ENCODE measurements at regions not wholly inside any gene's neighbourhood (a gene's known extent, or its start where the extent isn't known, plus 50 kb on each side); places are given as distances from the start of the nearest gene placed in this dataset.
"Not testable (repeated sequence)": the region's sequence is repeated elsewhere in the genome, so short reads cannot be mapped to it uniquely, and the experiment has no call there.

- no peak for TF ChIP-seq CTCF (IDR thresholded peaks at IDR 0.05; ENCODE audit: low read depth, low read length)
- DNase-seq (ENCODE audit: low read depth in 2 of 2): peak in 1 of 2 donors; percentile 8
- H3K4me3 ChIP-seq (replicated peaks in 1 of 2; ENCODE audit: low read depth in 2 of 2, low read length in 2 of 2): no peak overlapping the region
Measured at GRCh38 chr5:17058438-17058837, 122.3 kb upstream of the MYO10 start.

- DNase-seq (ENCODE audit: low read depth in 2 of 2): no peak
- no peak overlapping the region for H3K4me3 ChIP-seq (replicated peaks in 1 of 2; ENCODE audit: low read depth in 2 of 2, low read length in 2 of 2)
- TF ChIP-seq CTCF (IDR thresholded peaks at IDR 0.05; ENCODE audit: low read depth, low read length): peak; percentile 11
Measured at GRCh38 chr5:17061973-17062470, 125.9 kb upstream of the MYO10 start.

GRCh38 chr5:17062741-17063140, 126.7 kb upstream of the MYO10 start:
- not testable (repeated sequence) for DNase-seq (ENCODE audit: low read depth in 2 of 2)

DNA sequence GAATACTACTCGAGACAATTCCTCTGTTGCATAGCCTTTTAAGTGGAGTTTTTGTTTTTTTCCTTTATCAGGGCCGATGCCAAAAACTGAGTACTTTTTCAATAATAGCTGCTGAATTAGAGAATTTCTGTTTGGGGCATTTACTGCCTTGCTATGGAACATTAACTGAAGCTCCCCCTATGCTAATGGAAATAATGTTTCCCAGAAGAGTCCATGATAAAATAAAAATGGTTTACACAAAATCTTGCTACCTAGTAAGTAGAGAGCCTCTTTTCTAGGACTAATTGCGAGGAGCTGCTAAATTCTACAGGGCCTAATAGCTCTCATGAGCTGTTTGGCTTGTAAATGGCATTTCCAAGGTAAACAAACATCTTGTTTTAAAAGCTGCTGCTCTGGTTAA, 128.2 kb upstream of the MYO10 start:
- no peak for TF ChIP-seq CTCF (IDR thresholded peaks at IDR 0.05; ENCODE audit: low read depth, low read length)
- DNase-seq (ENCODE audit: low read depth in 2 of 2): no peak
- H3K4me3 ChIP-seq (replicated peaks in 1 of 2; ENCODE audit: low read depth in 2 of 2, low read length in 2 of 2): no peak overlapping the region

More at GRCh38 chr5:17062741-17063140, 126.7 kb upstream of the MYO10 start:
- H3K4me3 ChIP-seq (replicated peaks in 1 of 2; ENCODE audit: low read depth in 2 of 2, low read length in 2 of 2): not testable (repeated sequence)

GRCh38 chr5:17065458-17065857, 129.4 kb upstream of the MYO10 start:
- no peak overlapping the region for H3K4me3 ChIP-seq (replicated peaks in 1 of 2; ENCODE audit: low read depth in 2 of 2, low read length in 2 of 2)
- no peak for TF ChIP-seq CTCF (IDR thresholded peaks at IDR 0.05; ENCODE audit: low read depth, low read length)
- no peak for DNase-seq (ENCODE audit: low read depth in 2 of 2)

GRCh38 chr5:17066026-17066425, 129.9 kb upstream of the MYO10 start:
- not testable (repeated sequence) for H3K4me3 ChIP-seq (replicated peaks in 1 of 2; ENCODE audit: low read depth in 2 of 2, low read length in 2 of 2); DNase-seq (ENCODE audit: low read depth in 2 of 2)

DNA sequence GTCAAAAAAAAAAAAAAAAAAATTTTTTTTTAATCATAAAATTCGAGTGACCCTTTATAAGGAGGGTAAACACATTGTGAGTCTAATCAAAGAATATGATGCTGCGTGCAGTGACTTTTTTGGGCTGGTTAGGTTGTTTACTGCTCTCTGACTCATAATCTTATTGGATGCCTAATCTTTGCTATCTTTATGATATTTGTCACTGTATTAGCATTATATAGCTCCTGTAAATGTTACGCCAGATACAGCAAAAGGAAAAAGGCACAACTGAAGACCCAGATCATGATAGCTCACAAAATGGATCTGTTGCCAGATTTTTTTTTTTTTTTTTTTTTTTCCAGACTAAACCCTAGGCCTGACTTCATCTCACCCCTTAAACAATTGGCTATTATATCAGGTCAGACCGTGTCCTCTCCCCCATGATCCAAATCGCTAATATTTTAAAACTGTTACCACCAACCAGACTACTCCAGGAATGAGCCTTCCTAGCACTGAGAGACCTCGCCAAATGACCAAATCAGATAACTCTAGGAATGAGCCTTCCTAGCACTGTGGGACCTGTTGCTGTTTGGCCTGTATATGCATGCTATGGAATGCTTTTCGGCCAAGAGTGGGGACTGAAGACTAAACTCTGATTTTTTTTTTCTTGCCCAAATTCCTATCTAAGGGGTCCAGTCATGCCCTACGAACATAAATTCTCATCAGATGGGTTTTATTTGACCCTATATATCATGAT, 131.7 kb upstream of the MYO10 start:
- DNase-seq (ENCODE audit: low read depth in 2 of 2): no peak
- no peak for TF ChIP-seq CTCF (IDR thresholded peaks at IDR 0.05; ENCODE audit: low read depth, low read length)
- no peak overlapping the region for H3K4me3 ChIP-seq (replicated peaks in 1 of 2; ENCODE audit: low read depth in 2 of 2, low read length in 2 of 2)

GRCh38 chr5:17069995-17070511, 134.0 kb upstream of the MYO10 start:
- no peak overlapping the region for H3K4me3 ChIP-seq (replicated peaks in 1 of 2; ENCODE audit: low read depth in 2 of 2, low read length in 2 of 2)
- no peak for DNase-seq (ENCODE audit: low read depth in 2 of 2)
- TF ChIP-seq CTCF (IDR thresholded peaks at IDR 0.05; ENCODE audit: low read depth, low read length): no peak
